ENCODE measurements at regions not wholly inside any gene's neighbourhood (a gene's known extent, or its start where the extent isn't known, plus 50 kb on each side); places are given as distances from the start of the nearest gene placed in this dataset.
"Not testable (repeated sequence)": the region's sequence is repeated elsewhere in the genome, so short reads cannot be mapped to it uniquely, and the experiment has no call there.

- no peak for DNase-seq
These were observed 173.0 kb upstream of the IGF1 start for GRCh38 chr12:102653406-102653805.

GRCh38 chr12:102652645-102653313 is 172.4 kb upstream of the IGF1 start:
- no peak for DNase-seq

GRCh38 chr12:102645968-102646367 is 165.6 kb upstream of the IGF1 start:
- DNase-seq = no peak

GRCh38 chr12:102643879-102644575 is 163.7 kb upstream of the IGF1 start:
- DNase-seq = no peak

- no peak for DNase-seq
These were observed 161.8 kb upstream of the IGF1 start for GRCh38 chr12:102642199-102642598.

GRCh38 chr12:102640658-102641057 is 160.3 kb upstream of the IGF1 start:
- DNase-seq = not testable (repeated sequence)

GRCh38 chr12:102638777-102639176 is 158.4 kb upstream of the IGF1 start:
- DNase-seq = no peak

GRCh38 chr12:102633981-102634605 is 153.7 kb upstream of the IGF1 start:
- no peak for DNase-seq

- DNase-seq = no peak
These were observed 150.9 kb upstream of the IGF1 start for GRCh38 chr12:102631274-102631673.

GRCh38 chr12:102629262-102629888 is 149.0 kb upstream of the IGF1 start:
- DNase-seq = no peak

- no peak for DNase-seq
These were observed 145.5 kb upstream of the IGF1 start for GRCh38 chr12:102625819-102626218.

GRCh38 chr12:102622618-102623017 is 142.3 kb upstream of the IGF1 start:
- DNase-seq = no peak

GRCh38 chr12:102618197-102618877 is 138.0 kb upstream of the IGF1 start:
- no peak for DNase-seq

GRCh38 chr12:102616692-102617091 is 136.3 kb upstream of the IGF1 start:
- DNase-seq = no peak

GRCh38 chr12:102611995-102612394 is 131.6 kb upstream of the IGF1 start:
- DNase-seq = no peak

- no peak for DNase-seq
These were observed 129.6 kb upstream of the IGF1 start for GRCh38 chr12:102609996-102610395.

- no peak for DNase-seq
These were observed 122.7 kb upstream of the IGF1 start for GRCh38 chr12:102603021-102603420.

- no peak for DNase-seq
These were observed 122.2 kb upstream of the IGF1 start for GRCh38 chr12:102602521-102602920.

- DNase-seq = no peak
These were observed 121.3 kb upstream of the IGF1 start for GRCh38 chr12:102601621-102602020.

GRCh38 chr12:102596687-102597086 is 116.3 kb upstream of the IGF1 start:
- DNase-seq = no peak

GRCh38 chr12:102596031-102596430 is 115.7 kb upstream of the IGF1 start:
- no peak for DNase-seq

- no peak for DNase-seq
These were observed 115.0 kb upstream of the IGF1 start for GRCh38 chr12:102595315-102595714.

- no peak for DNase-seq
These were observed 112.8 kb upstream of the IGF1 start for GRCh38 chr12:102593134-102593533.
